RWPE2 (cell line): ENCODE measurements at regions not wholly inside any gene's neighbourhood (a gene's known extent, or its start where the extent isn't known, plus 50 kb on each side); places are given as distances from the start of the nearest gene placed in this dataset.

Source experiments
- ATAC-seq: fragments of 200-7000 bp; cut with Tn5 transposase; 3 replicates; pipeline ENCODE4 v1.9.1; 2021; ENCODE audit warnings: low read depth
- DNase-seq: peaks from one replicate; pipeline ENCODE4 v3.0.0-alpha.2; 2020; ENCODE audit warnings: low spot score
- H3K27ac ChIP-seq: fragments of 450-650 bp; 2 replicates; pipeline ENCODE4 v1.5.1; 2017; ENCODE audit warnings: mild to moderate bottlenecking; ENCODE audit not compliant: poor library complexity, severe bottlenecking
- H3K27me3 ChIP-seq: fragments of 250-450 bp; sonication (Bioruptor Pico); 2 replicates; pipeline ENCODE4 v1.5.1; 2021; ENCODE audit warnings: mild to moderate bottlenecking, moderate library complexity; ENCODE audit not compliant: insufficient read depth, poor library complexity, severe bottlenecking
- H3K36me3 ChIP-seq: fragments of 250-450 bp; sonication (Bioruptor Pico); 2 replicates; pipeline ENCODE4 v1.5.1; 2020; ENCODE audit warnings: low read depth, mild to moderate bottlenecking, moderate library complexity
- H3K4me1 ChIP-seq: fragments of 250-450 bp; sonication (Bioruptor Pico); 2 replicates; pipeline ENCODE4 v1.5.1; 2021; ENCODE audit warnings: mild to moderate bottlenecking, moderate library complexity; ENCODE audit not compliant: insufficient read depth, poor library complexity, severe bottlenecking
- H3K4me3 ChIP-seq: fragments of 250-450 bp; sonication (Bioruptor Pico); 2 replicates; pipeline ENCODE4 v1.5.1; 2021; ENCODE audit warnings: mild to moderate bottlenecking, moderate library complexity; ENCODE audit not compliant: severe bottlenecking
- H3K9me3 ChIP-seq: fragments of 250-450 bp; sonication (Bioruptor Pico); 2 replicates; pipeline ENCODE4 v1.5.1; 2021; ENCODE audit warnings: mild to moderate bottlenecking, moderate library complexity; ENCODE audit not compliant: severe bottlenecking
- CTCF ChIP-seq: fragments of 450-650 bp; IDR thresholded peaks from one replicate; pipeline ENCODE4 v1.5.1; 2017; ENCODE audit warnings: mild to moderate bottlenecking, moderate library complexity; ENCODE audit not compliant: poor library complexity, severe bottlenecking

DNA sequence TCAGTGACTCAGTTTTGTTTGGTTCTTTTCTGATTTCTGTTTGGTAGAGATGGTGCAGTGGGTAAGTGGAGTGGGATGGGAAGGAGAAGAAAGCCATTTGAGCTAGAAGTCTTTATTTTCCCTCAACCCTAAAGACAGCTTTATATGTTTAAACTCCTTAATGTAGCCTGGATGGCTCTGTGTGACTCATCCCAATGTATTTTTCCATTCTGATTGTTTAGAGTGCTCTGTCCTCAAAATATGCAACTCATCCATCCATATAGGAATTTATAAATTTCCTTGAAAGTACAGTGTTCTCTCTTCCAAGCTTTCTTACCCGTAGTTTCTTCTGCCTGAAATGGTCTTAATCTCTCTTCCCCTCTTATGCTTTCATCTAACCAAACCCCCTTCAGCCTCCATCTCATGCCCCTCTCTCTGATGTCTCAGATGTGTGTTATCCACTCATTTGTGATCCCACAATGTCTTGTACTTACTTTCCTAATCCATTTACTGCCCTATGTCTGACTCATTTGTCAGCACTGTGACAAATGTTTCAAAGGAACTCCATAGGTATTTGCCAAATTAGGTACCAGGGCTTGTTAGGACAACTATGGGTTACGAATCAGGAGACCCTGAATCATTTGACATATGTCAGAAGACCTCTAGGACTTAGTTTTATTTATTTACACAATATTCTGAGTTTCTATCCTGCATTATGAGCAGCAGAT lies 217.5 kb upstream of the SGCD start:
- peaks cover 3% of the 10 kb centered on the region for H3K4me1 ChIP-seq
- H3K27ac ChIP-seq: peak overlapping the region; percentile 64
- peaks cover 2% of the 10 kb centered on the region for H3K9me3 ChIP-seq
- H3K27me3 ChIP-seq: no peaks in the 10 kb centered on the region
- no peak overlapping the region for H3K4me3 ChIP-seq
- H3K36me3 ChIP-seq: no peaks in the 10 kb centered on the region
- peak; percentile 75 for ATAC-seq
- no peak for DNase-seq
- no peak for TF ChIP-seq CTCF

- Histone ChIP-seq H3K27ac (peak overlapping the region; percentile 66), H3K27me3 (no peaks in the 10 kb centered on the region), H3K4me3 (no peak overlapping the region), H3K4me1 (peaks cover 11% of the 10 kb centered on the region), H3K36me3 (no peaks in the 10 kb centered on the region), H3K9me3 (no peaks in the 10 kb centered on the region)
- DNase-seq: no peak
- ATAC-seq: no peak
- TF ChIP-seq CTCF: no peak
These were observed 207.3 kb upstream of the SGCD start for GRCh38 chr5:156119692-156120091.

DNA sequence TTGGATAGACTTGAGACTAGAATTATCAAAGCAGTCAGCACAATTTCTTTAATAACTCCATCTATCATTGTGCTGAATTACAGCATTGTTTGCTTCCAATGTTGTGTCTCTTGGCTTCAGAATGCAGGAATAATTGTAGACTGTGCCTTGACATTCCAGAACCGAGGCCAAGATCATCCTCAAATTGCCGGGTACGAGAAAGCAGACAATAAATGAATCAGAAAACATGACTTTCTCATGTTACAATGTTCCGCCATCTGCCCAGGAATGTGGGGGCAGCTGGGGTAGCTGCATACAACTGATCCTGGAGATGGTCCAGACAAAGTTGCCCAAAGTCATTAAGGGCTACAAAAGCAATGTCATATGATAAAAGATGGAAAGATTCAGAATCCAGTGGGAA lies 206.2 kb upstream of the SGCD start:
- DNase-seq: no peak
- Histone ChIP-seq H3K4me3 (no peak overlapping the region), H3K27ac (peak overlapping the region; percentile 66)

GRCh38 chr5:156121234-156121633 lies 205.7 kb upstream of the SGCD start:
- DNase-seq (no peak), ATAC-seq (peak; percentile 88)
- Histone ChIP-seq H3K4me1 (peaks cover 11% of the 10 kb centered on the region), H3K36me3 (no peaks in the 10 kb centered on the region), H3K27me3 (no peaks in the 10 kb centered on the region), H3K9me3 (no peaks in the 10 kb centered on the region), H3K4me3 (no peak overlapping the region), H3K27ac (peak overlapping the region; percentile 66)
- TF ChIP-seq CTCF: no peak

More for the DNA sequence above, 206.2 kb upstream of the SGCD start:
- no peak for TF ChIP-seq CTCF
- H3K36me3 ChIP-seq: no peaks in the 10 kb centered on the region
- peaks cover 11% of the 10 kb centered on the region for H3K4me1 ChIP-seq
- peak; percentile 81 for ATAC-seq
- no peaks in the 10 kb centered on the region for H3K27me3 ChIP-seq
- no peaks in the 10 kb centered on the region for H3K9me3 ChIP-seq

- no peaks in the 10 kb centered on the region for H3K36me3 ChIP-seq
- peaks cover 11% of the 10 kb centered on the region for H3K4me1 ChIP-seq
- H3K27me3 ChIP-seq: no peaks in the 10 kb centered on the region
- DNase-seq (no peak), ATAC-seq (no peak)
- no peaks in the 10 kb centered on the region for H3K9me3 ChIP-seq
- H3K4me3 ChIP-seq: no peak overlapping the region
- peak overlapping the region; percentile 66 for H3K27ac ChIP-seq
- no peak for TF ChIP-seq CTCF
These were observed 205.1 kb upstream of the SGCD start for GRCh38 chr5:156121882-156122281.
